GM03348 (cell line): ENCODE measurements at regions not wholly inside any gene's neighbourhood (a gene's known extent, or its start where the extent isn't known, plus 50 kb on each side); places are given as distances from the start of the nearest gene placed in this dataset.

ENCODE experiments used
- DNase-seq: peaks from one replicate; pipeline ENCODE4 v3.0.0; 2012; ENCODE audit warnings: low spot score

GRCh38 chr12:124489915-124490583 lies 77.4 kb downstream of the NCOR2 start:
- no peak for DNase-seq

- no peak for DNase-seq
These were observed 78.2 kb downstream of the NCOR2 start for GRCh38 chr12:124489220-124489619.

- no peak for DNase-seq
These were observed 78.9 kb downstream of the NCOR2 start for GRCh38 chr12:124488520-124488919.

- DNase-seq = no peak
These were observed 79.6 kb downstream of the NCOR2 start for GRCh38 chr12:124487834-124488165.

GRCh38 chr12:124487066-124487833 lies 80.2 kb downstream of the NCOR2 start:
- no peak for DNase-seq

GRCh38 chr12:124486346-124486963 lies 81.0 kb downstream of the NCOR2 start:
- DNase-seq = no peak

- DNase-seq = no peak
These were observed 82.0 kb downstream of the NCOR2 start for GRCh38 chr12:124485371-124485770.

- DNase-seq = no peak
These were observed 82.9 kb downstream of the NCOR2 start for GRCh38 chr12:124484526-124484953.

GRCh38 chr12:124484067-124484466 lies 83.3 kb downstream of the NCOR2 start:
- no peak for DNase-seq

- DNase-seq = no peak
These were observed 84.3 kb downstream of the NCOR2 start for GRCh38 chr12:124482901-124483799.

- DNase-seq = no peak
These were observed 84.9 kb downstream of the NCOR2 start for GRCh38 chr12:124482567-124482893.

- DNase-seq = no peak
These were observed 85.4 kb downstream of the NCOR2 start for GRCh38 chr12:124481772-124482566.

- no peak for DNase-seq
These were observed 86.1 kb downstream of the NCOR2 start for GRCh38 chr12:124481257-124481750.

- DNase-seq = no peak
These were observed 86.7 kb downstream of the NCOR2 start for GRCh38 chr12:124480469-124481256.

GRCh38 chr12:124479680-124480468 lies 87.5 kb downstream of the NCOR2 start:
- no peak for DNase-seq

GRCh38 chr12:124478985-124479645 lies 88.3 kb downstream of the NCOR2 start:
- DNase-seq = no peak

GRCh38 chr12:124478416-124478815 lies 89.0 kb downstream of the NCOR2 start:
- DNase-seq = no peak

GRCh38 chr12:124477107-124477915 lies 90.1 kb downstream of the NCOR2 start:
- no peak for DNase-seq
